Retina (tissue), 1 donor: ENCODE measurements at regions not wholly inside any gene's neighbourhood (a gene's known extent, or its start where the extent isn't known, plus 50 kb on each side); places are given as distances from the start of the nearest gene placed in this dataset.
"Not testable (repeated sequence)": the region's sequence is repeated elsewhere in the genome, so short reads cannot be mapped to it uniquely, and the experiment has no call there.

ENCODE experiments used
- DNase-seq: peaks from one replicate; pipeline ENCODE4 v3.0.0-alpha.2; 2016

GRCh38 chr11:49823188-49823587 is 129.0 kb upstream of the OR4C13 start:
- not testable (repeated sequence) for DNase-seq

- DNase-seq: not testable (repeated sequence)
Observed at GRCh38 chr11:49850541-49850940, 101.7 kb upstream of the OR4C13 start.

GRCh38 chr11:49851511-49851910 is 100.7 kb upstream of the OR4C13 start:
- no peak for DNase-seq

GRCh38 chr11:49851971-49852389 is 100.2 kb upstream of the OR4C13 start:
- DNase-seq: no peak

- DNase-seq: not testable (repeated sequence)
Observed at GRCh38 chr11:49888875-49889274, 63.3 kb upstream of the OR4C13 start.

GRCh38 chr11:49891910-49892671 is 60.1 kb upstream of the OR4C13 start:
- not testable (repeated sequence) for DNase-seq

- DNase-seq: not testable (repeated sequence)
Observed at GRCh38 chr11:49893442-49893841, 58.7 kb upstream of the OR4C13 start.
